Cardiac muscle cell (in vitro differentiated cells and primary cell): ENCODE measurements at regions not wholly inside any gene's neighbourhood (a gene's known extent, or its start where the extent isn't known, plus 50 kb on each side); places are given as distances from the start of the nearest gene placed in this dataset.
A peak's percentile ranks its signal among the peaks of the same experiment; 100 is the strongest.

Source experiments
- DNase-seq, 2 donors: peaks; one replicate each; pipeline versions ENCODE4 v3.0.0 to v3.0.0-alpha.2; 2010 to 2017; ENCODE audit warnings: low read depth in 1 of 2, low spot score in 1 of 2
- H3K27ac ChIP-seq: fragments of 200-600 bp; sonication (generic); 2 replicates; pipeline ENCODE4 v1.5.1; 2016
- H3K27me3 ChIP-seq: fragments of 200-600 bp; sonication (generic); 2 replicates; pipeline ENCODE4 v1.6.0; 2016; ENCODE audit warnings: control low read depth
- H3K36me3 ChIP-seq: fragments of 200-600 bp; sonication (generic); 2 replicates; pipeline ENCODE4 v1.5.1; 2016; ENCODE audit warnings: control low read depth
- H3K4me1 ChIP-seq: fragments of 200-600 bp; sonication (generic); 2 replicates; pipeline ENCODE4 v1.8.1; 2017; ENCODE audit warnings: low read depth, mild to moderate bottlenecking, mixed run types
- H3K4me3 ChIP-seq: fragments of 200-600 bp; sonication (generic); 2 replicates; pipeline ENCODE4 v1.5.1; 2016; ENCODE audit warnings: mild to moderate bottlenecking
- H3K9me3 ChIP-seq: fragments of 200-600 bp; sonication (generic); 2 replicates; pipeline ENCODE4 v1.5.1; 2017; ENCODE audit warnings: low read depth, mild to moderate bottlenecking, control low read depth
- CTCF ChIP-seq: IDR thresholded peaks from 2 replicates; pipeline ENCODE4 v1.5.1; 2012; ENCODE audit warnings: low read depth, mild to moderate bottlenecking, low read length

GRCh38 chr2:183919167-183919566, 679.2 kb upstream of the ZNF804A start:
- DNase-seq = no peak
- Histone ChIP-seq H3K4me3 (no peak overlapping the region), H3K27ac (no peak overlapping the region), H3K27me3 (no peaks in the 10 kb centered on the region), H3K9me3 (no peaks in the 10 kb centered on the region), H3K36me3 (no peaks in the 10 kb centered on the region), H3K4me1 (no peaks in the 10 kb centered on the region)
- no peak for TF ChIP-seq CTCF

- no peak for DNase-seq
- no peak for TF ChIP-seq CTCF
- Histone ChIP-seq H3K4me1 (no peaks in the 10 kb centered on the region), H3K27ac (no peak overlapping the region), H3K9me3 (no peaks in the 10 kb centered on the region), H3K4me3 (no peak overlapping the region), H3K27me3 (no peaks in the 10 kb centered on the region), H3K36me3 (no peaks in the 10 kb centered on the region)
Measured at GRCh38 chr2:183919926-183920325, 678.4 kb upstream of the ZNF804A start.

- DNase-seq = no peak
- TF ChIP-seq CTCF = no peak
- H3K4me1 ChIP-seq = no peaks in the 10 kb centered on the region
Measured at GRCh38 chr2:183925281-183925680, 673.0 kb upstream of the ZNF804A start.

GRCh38 chr2:183926433-183926832, 671.9 kb upstream of the ZNF804A start:
- Histone ChIP-seq H3K4me3 (no peak overlapping the region), H3K4me1 (no peaks in the 10 kb centered on the region), H3K27ac (no peak overlapping the region), H3K36me3 (no peaks in the 10 kb centered on the region), H3K27me3 (no peaks in the 10 kb centered on the region), H3K9me3 (no peaks in the 10 kb centered on the region)
- DNase-seq = no peak
- TF ChIP-seq CTCF = no peak

More at GRCh38 chr2:183925281-183925680, 673.0 kb upstream of the ZNF804A start:
- Histone ChIP-seq H3K4me3 (no peak overlapping the region), H3K36me3 (no peaks in the 10 kb centered on the region), H3K27ac (no peak overlapping the region), H3K9me3 (no peaks in the 10 kb centered on the region), H3K27me3 (no peaks in the 10 kb centered on the region)

- DNase-seq = peak in 1 of 2 donors; percentile 13
- no peaks in the 10 kb centered on the region for H3K4me1 ChIP-seq
- no peaks in the 10 kb centered on the region for H3K27me3 ChIP-seq
- H3K4me3 ChIP-seq = no peak overlapping the region
- H3K36me3 ChIP-seq = no peaks in the 10 kb centered on the region
- H3K9me3 ChIP-seq = no peaks in the 10 kb centered on the region
- no peak overlapping the region for H3K27ac ChIP-seq
- no peak for TF ChIP-seq CTCF
Measured at GRCh38 chr2:183927406-183928325, 670.7 kb upstream of the ZNF804A start.
